Activated T-cell treated with anti-CD3 and anti-CD28 coated beads, Interleukin-2, amount 50 U/mL, for 24 hours (primary cell): ENCODE measurements at regions not wholly inside any gene's neighbourhood (a gene's known extent, or its start where the extent isn't known, plus 50 kb on each side); places are given as distances from the start of the nearest gene placed in this dataset.

ENCODE experiments used
- DNase-seq: peaks from one replicate; pipeline ENCODE4 v3.0.0-alpha.2; 2020
- H3K27ac Mint-ChIP-seq: 2 replicates; pipeline ENCODE4 v1.8.0; 2020; ENCODE audit warnings: mild to moderate bottlenecking, mixed read lengths
- H3K27me3 Mint-ChIP-seq: 2 replicates; pipeline ENCODE4 v1.8.0; 2020; ENCODE audit warnings: mixed read lengths
- H3K36me3 Mint-ChIP-seq: 2 replicates; pipeline ENCODE4 v1.8.0; 2020; ENCODE audit warnings: low read depth, mixed read lengths
- H3K4me1 Mint-ChIP-seq: 2 replicates; pipeline ENCODE4 v1.8.0; 2020; ENCODE audit warnings: low read depth, mixed read lengths
- H3K4me3 Mint-ChIP-seq: 2 replicates; pipeline ENCODE4 v1.8.0; 2020; ENCODE audit warnings: mild to moderate bottlenecking, moderate library complexity, mixed read lengths
- H3K9me3 Mint-ChIP-seq: 2 replicates; pipeline ENCODE4 v1.8.0; 2020; ENCODE audit warnings: mixed read lengths

DNA sequence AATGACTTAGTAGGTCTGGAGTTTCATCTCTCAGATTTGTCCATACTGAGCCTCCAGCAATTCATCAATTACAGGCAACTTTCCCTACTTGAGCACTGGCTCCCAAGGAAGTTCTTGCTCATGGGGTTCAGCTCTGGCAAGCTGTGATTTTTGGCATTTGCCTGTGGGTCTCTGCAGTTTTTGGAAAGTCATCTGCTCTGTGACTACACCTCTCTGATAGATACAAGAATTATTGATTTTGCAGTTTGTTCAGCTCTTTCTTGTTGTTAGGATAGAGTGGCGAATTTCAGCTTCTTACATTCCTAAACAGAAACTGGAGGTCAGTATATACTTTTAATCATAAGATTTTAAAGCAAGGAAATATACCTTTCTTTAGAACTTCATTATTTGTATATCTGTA, 209.7 kb upstream of the NPY2R start:
- no peak overlapping the region for H3K27ac Mint-ChIP-seq
- H3K27me3 Mint-ChIP-seq = peaks cover 4% of the 10 kb centered on the region
- H3K9me3 Mint-ChIP-seq = no peaks in the 10 kb centered on the region
- DNase-seq = no peak
- H3K36me3 Mint-ChIP-seq = no peaks in the 10 kb centered on the region
- no peak overlapping the region for H3K4me3 Mint-ChIP-seq
- no peaks in the 10 kb centered on the region for H3K4me1 Mint-ChIP-seq

DNA sequence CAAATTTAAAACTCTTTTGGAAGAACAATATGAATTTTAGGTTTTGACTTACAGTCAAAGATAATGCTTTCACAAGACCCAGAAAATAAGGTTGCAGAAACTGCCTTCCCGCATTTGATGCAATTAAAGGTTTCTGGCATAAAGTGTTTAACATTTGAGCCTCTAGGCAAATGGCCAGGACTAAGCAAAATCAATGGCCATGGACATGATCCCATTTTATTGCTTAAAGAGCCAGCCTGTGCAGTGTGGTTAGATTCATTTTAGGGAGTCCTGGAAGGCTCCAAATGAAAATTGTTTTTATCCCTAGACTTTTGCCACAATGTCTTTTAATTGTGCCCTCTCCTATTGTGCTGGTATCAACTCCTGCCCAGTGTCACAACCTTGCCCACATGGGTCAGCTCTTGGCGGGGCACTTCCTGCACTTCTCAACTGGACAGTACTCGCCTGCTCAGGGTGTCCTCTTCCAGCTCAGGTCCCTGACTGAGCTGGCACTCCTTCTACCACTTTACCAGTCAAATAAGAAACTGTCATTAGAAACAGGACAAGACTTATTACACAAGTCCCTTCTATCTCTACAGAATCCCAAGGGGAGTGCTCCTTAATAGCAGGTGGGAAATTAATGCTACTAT, 208.4 kb upstream of the NPY2R start:
- H3K27ac Mint-ChIP-seq = no peak overlapping the region
- no peak overlapping the region for H3K4me3 Mint-ChIP-seq
- DNase-seq = no peak
- no peaks in the 10 kb centered on the region for H3K4me1 Mint-ChIP-seq
- peaks cover 3% of the 10 kb centered on the region for H3K27me3 Mint-ChIP-seq
- H3K36me3 Mint-ChIP-seq = no peaks in the 10 kb centered on the region
- H3K9me3 Mint-ChIP-seq = no peaks in the 10 kb centered on the region

GRCh38 chr4:155001251-155001650, 207.2 kb upstream of the NPY2R start:
- no peaks in the 10 kb centered on the region for H3K36me3 Mint-ChIP-seq
- no peak for DNase-seq
- H3K27me3 Mint-ChIP-seq = no peaks in the 10 kb centered on the region
- no peak overlapping the region for H3K27ac Mint-ChIP-seq
- no peaks in the 10 kb centered on the region for H3K9me3 Mint-ChIP-seq
- H3K4me3 Mint-ChIP-seq = no peak overlapping the region
- H3K4me1 Mint-ChIP-seq = no peaks in the 10 kb centered on the region

DNA sequence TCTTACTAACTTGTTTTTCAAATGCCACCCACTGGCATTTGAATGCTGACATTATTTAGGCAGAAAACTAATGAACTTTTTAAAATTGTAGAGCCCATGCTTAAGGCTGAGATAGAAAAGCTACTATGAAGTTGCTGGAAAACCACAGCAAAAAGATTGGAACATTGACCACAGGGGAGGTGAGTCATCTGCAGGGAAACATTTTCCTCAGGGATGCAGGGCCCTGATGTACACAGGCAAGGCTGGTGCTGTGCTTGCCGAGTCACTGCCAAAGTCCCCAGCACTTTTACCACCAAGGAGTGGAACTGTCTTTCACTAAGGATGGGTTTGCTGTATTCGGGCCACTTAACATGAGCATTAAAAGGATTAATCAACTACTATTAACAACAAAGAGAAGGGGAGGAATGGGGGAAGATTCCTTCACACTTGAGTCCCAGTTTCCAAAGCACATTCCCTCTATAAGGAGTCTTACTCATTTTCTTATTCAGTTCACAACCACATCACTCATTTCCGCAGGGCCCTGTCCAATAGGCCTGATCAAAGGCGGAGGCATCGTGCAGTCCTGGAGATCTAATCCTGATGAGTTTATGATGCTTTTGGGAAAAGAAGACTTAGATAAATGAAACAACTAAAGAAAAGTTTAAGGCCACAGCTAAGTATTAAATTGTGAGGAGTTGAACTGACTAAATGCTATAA, 202.9 kb upstream of the NPY2R start:
- no peak for DNase-seq
- no peaks in the 10 kb centered on the region for H3K36me3 Mint-ChIP-seq
- H3K4me3 Mint-ChIP-seq = no peak overlapping the region
- H3K9me3 Mint-ChIP-seq = no peaks in the 10 kb centered on the region
- H3K27me3 Mint-ChIP-seq = no peaks in the 10 kb centered on the region
- no peaks in the 10 kb centered on the region for H3K4me1 Mint-ChIP-seq
- no peak overlapping the region for H3K27ac Mint-ChIP-seq

DNA sequence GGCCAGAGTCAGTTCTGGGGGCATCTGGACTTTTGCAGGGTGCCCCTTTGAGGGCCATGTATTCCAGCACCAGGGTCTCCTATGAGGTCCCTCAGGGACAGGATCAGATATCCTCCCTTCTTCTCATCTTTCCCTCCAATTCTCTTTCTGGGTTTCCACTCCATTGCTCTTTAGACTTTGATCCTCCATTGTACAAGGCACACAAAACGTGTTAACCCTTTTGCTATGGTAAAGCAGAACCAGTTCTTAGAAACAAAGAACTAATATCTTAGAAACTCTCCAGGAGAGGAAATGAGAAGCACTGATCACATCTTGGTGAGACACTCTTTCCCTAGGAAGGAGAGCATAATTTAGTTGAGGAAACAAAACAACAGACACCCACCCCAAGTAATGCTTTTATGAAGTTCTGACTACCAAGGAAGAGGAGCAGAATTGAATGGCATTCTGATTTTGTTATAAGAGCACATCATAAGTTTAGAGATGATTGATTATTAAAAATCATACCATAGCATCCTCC, 200.7 kb upstream of the NPY2R start:
- Mint-ChIP-seq H3K36me3 (no peaks in the 10 kb centered on the region), H3K4me1 (no peaks in the 10 kb centered on the region), H3K27me3 (no peaks in the 10 kb centered on the region), H3K27ac (no peak overlapping the region), H3K9me3 (no peaks in the 10 kb centered on the region), H3K4me3 (no peak overlapping the region)
- no peak for DNase-seq

GRCh38 chr4:155008389-155008788, 200.0 kb upstream of the NPY2R start:
- Mint-ChIP-seq H3K4me3 (no peak overlapping the region), H3K36me3 (no peaks in the 10 kb centered on the region), H3K9me3 (no peaks in the 10 kb centered on the region), H3K27ac (no peak overlapping the region), H3K4me1 (no peaks in the 10 kb centered on the region), H3K27me3 (no peaks in the 10 kb centered on the region)
- DNase-seq = no peak

- Mint-ChIP-seq H3K27me3 (no peaks in the 10 kb centered on the region), H3K9me3 (no peaks in the 10 kb centered on the region), H3K4me3 (no peak overlapping the region), H3K27ac (no peak overlapping the region), H3K36me3 (no peaks in the 10 kb centered on the region), H3K4me1 (no peaks in the 10 kb centered on the region)
- no peak for DNase-seq
These were observed 199.1 kb upstream of the NPY2R start for GRCh38 chr4:155009288-155009687.

DNA sequence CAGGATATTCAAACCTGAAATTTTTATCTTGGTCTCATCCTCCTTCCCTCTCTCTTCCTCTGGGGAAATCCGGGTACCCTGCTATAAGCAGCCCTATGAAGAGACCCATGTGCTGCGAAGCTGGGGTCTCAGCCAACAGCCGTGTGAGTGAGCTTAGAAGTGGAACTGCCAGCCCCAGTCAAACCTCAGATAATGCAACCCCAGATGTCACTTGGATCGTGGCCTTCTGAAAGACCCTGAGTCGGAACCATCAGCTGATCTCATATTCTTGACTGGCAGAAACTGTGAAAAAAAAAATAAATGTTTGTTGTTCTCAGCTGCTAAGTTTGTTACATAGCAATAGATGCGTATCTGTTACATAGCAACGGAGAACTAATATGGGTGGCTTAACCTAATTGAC, 198.1 kb upstream of the NPY2R start:
- no peak for DNase-seq
- Mint-ChIP-seq H3K4me3 (no peak overlapping the region), H3K27me3 (no peaks in the 10 kb centered on the region), H3K9me3 (no peaks in the 10 kb centered on the region), H3K36me3 (no peaks in the 10 kb centered on the region), H3K27ac (no peak overlapping the region), H3K4me1 (no peaks in the 10 kb centered on the region)

- DNase-seq = no peak
- Mint-ChIP-seq H3K9me3 (no peaks in the 10 kb centered on the region), H3K27ac (no peak overlapping the region), H3K4me1 (no peaks in the 10 kb centered on the region), H3K27me3 (no peaks in the 10 kb centered on the region), H3K36me3 (no peaks in the 10 kb centered on the region), H3K4me3 (no peak overlapping the region)
These were observed 197.2 kb upstream of the NPY2R start for GRCh38 chr4:155011163-155011780.

- DNase-seq = no peak
- H3K9me3 Mint-ChIP-seq = no peaks in the 10 kb centered on the region
- no peaks in the 10 kb centered on the region for H3K36me3 Mint-ChIP-seq
- no peak overlapping the region for H3K27ac Mint-ChIP-seq
- no peak overlapping the region for H3K4me3 Mint-ChIP-seq
- H3K27me3 Mint-ChIP-seq = no peaks in the 10 kb centered on the region
- no peaks in the 10 kb centered on the region for H3K4me1 Mint-ChIP-seq
These were observed 196.0 kb upstream of the NPY2R start for GRCh38 chr4:155012469-155012868.

GRCh38 chr4:155017426-155017825, 191.0 kb upstream of the NPY2R start:
- Mint-ChIP-seq H3K27ac (no peak overlapping the region), H3K4me1 (no peaks in the 10 kb centered on the region), H3K9me3 (no peaks in the 10 kb centered on the region), H3K36me3 (no peaks in the 10 kb centered on the region), H3K4me3 (no peak overlapping the region), H3K27me3 (no peaks in the 10 kb centered on the region)
- no peak for DNase-seq

DNA sequence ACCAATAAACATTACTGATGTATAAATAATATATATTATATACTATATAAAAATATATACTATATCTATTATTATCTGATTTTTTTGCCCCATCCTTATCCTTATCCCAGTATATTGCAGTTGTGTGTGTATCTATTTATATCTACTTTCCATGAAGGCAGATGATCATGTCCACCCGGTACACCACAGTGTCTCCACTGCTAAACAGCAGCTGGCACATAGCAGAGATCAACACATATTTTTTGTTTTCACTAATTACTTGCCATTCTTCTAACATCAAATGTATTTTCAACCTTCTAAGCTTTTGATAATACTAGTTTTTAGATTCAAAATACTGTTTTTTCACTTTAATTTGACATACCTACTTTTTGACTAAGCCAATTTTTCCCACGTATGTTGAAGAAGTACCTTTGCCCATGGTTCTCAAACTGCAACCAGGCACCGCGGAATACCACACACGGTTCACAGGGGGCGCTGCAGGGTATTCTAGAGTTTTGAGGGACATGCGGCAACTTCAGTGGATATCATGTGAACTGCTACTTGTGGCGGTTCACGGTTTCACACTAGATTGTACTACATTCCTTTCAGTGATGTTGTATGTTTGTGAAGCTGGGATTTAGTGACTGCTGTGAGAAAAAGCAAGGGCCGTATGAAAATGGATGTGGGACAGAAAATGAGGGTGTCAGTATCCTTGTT, 182.5 kb upstream of the NPY2R start:
- no peak overlapping the region for H3K27ac Mint-ChIP-seq
- no peaks in the 10 kb centered on the region for H3K36me3 Mint-ChIP-seq
- H3K4me1 Mint-ChIP-seq = no peaks in the 10 kb centered on the region
- DNase-seq = no peak
- peaks cover 2% of the 10 kb centered on the region for H3K27me3 Mint-ChIP-seq
- H3K4me3 Mint-ChIP-seq = no peak overlapping the region
- H3K9me3 Mint-ChIP-seq = no peaks in the 10 kb centered on the region

DNA sequence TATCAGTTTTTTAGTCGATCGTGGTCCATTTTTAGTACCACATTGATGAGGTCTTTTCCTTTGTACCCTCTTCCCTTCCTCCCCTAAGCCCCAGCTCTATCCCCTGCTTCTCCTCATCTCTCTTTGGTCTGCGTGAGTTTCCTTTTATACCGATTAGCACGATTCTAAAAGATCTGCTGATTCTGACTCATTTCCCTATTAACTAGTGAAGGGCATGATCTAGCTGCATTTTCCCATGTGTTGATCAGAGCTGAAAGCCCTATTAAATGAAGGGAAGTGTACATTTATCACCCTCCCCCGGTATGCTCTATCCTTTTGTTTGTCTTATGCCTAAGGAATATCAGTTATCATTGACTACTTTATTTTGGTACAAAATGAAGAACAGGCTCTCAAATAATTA, 181.7 kb upstream of the NPY2R start:
- H3K27ac Mint-ChIP-seq = no peak overlapping the region
- peaks cover 2% of the 10 kb centered on the region for H3K27me3 Mint-ChIP-seq
- H3K36me3 Mint-ChIP-seq = no peaks in the 10 kb centered on the region
- H3K4me1 Mint-ChIP-seq = no peaks in the 10 kb centered on the region
- no peaks in the 10 kb centered on the region for H3K9me3 Mint-ChIP-seq
- H3K4me3 Mint-ChIP-seq = no peak overlapping the region
- no peak for DNase-seq

DNA sequence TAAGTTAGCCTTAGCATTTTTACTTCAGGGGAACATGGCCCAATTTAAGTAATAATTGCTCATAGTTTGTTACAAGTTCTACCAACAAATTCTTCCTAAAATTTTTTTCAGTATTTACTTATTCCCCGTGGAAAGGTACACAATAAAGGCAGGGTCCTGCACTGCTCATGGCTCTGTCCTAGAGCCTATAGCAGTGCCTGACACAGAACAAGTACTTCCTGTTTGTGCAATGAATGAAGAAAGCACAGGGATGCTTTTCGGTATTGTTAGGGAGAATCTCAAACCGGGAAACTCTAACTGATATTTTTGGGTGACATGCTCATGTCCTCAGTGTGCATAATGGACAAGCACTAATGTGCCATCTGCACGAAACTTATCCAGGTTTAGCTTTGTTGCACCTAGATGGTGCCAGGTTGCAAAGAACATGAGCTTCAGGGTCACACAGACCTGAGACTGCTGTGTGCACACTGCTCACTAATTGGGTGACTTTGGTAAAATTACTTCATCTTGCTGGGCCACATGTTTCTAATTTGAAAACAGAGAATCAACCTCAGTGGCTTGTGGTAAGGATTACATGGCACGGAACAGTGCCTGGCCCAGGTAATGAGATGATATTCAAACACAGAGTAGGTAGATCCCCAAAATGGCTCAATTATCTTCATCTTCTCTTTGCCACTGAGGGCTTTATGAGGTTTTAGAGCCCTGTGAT, 175.8 kb upstream of the NPY2R start:
- no peak overlapping the region for H3K27ac Mint-ChIP-seq
- no peaks in the 10 kb centered on the region for H3K4me1 Mint-ChIP-seq

More for the DNA sequence above, 175.8 kb upstream of the NPY2R start:
- no peak overlapping the region for H3K4me3 Mint-ChIP-seq
- H3K36me3 Mint-ChIP-seq = no peaks in the 10 kb centered on the region
- no peaks in the 10 kb centered on the region for H3K9me3 Mint-ChIP-seq
- no peaks in the 10 kb centered on the region for H3K27me3 Mint-ChIP-seq
- DNase-seq = no peak
